Breast epithelium (tissue), 4 donors: ENCODE measurements at regions not wholly inside any gene's neighbourhood (a gene's known extent, or its start where the extent isn't known, plus 50 kb on each side); places are given as distances from the start of the nearest gene placed in this dataset.

Experiments used
- DNase-seq, 2 donors: peaks; one replicate each; pipeline ENCODE4 v3.0.0-alpha.2; 2019; ENCODE audit warnings: low spot score in 2 of 2
- H3K27ac ChIP-seq, 2 donors: fragments of 200-600 bp; sonication (generic) in 1 of 2; one replicate each; pipeline ENCODE4 v1.5.1; 2016 to 2019; ENCODE audit warnings: mild to moderate bottlenecking in 1 of 2
- H3K27me3 ChIP-seq, 2 donors: fragments of 200-600 bp; sonication (generic) in 1 of 2; one replicate each; pipeline versions ENCODE4 v1.5.1 to v1.6.0; 2017 to 2019; ENCODE audit warnings: control low read depth in 1 of 2, mild to moderate bottlenecking in 1 of 2
- H3K36me3 ChIP-seq: fragments of 200-600 bp; one replicate; pipeline ENCODE4 v1.5.1; 2019
- H3K4me1 ChIP-seq, 2 donors: fragments of 200-600 bp; sonication (generic); one replicate each; pipeline ENCODE4 v1.5.1; 2016 to 2019; ENCODE audit warnings: control low read depth in 1 of 2
- H3K4me3 ChIP-seq, 3 donors: fragments of 200-600 bp; sonication (generic); 1 replicate in 2 of 3; 2 replicates in 1 of 3; pipeline ENCODE4 v1.5.1; 2016 to 2019; ENCODE audit warnings: mild to moderate bottlenecking in 3 of 3, moderate library complexity in 2 of 3
- H3K9me3 ChIP-seq, 2 donors: fragments of 200-600 bp; sonication (generic) in 1 of 2; one replicate each; pipeline ENCODE4 v1.5.1; 2016 to 2019; ENCODE audit warnings: control low read depth in 1 of 2
- CTCF ChIP-seq, 3 donors: fragments of 450-650 bp; IDR thresholded peaks; one replicate each; pipeline ENCODE4 v1.5.1; 2016 to 2017; ENCODE audit warnings: antibody characterized with exemption in 3 of 3, mild to moderate bottlenecking in 3 of 3, moderate library complexity in 3 of 3
- POLR2A ChIP-seq: fragments of 450-650 bp; IDR thresholded peaks from one replicate; pipeline ENCODE4 v1.6.1; 2016; ENCODE audit warnings: antibody characterized with exemption, mild to moderate bottlenecking, moderate library complexity
- POLR2AphosphoS5 ChIP-seq, 3 donors: sonication (generic); formaldehyde crosslinking; IDR thresholded peaks; one replicate each; pipeline ENCODE4 v1.6.1; 2017; ENCODE audit warnings: antibody characterized with exemption in 3 of 3
- intact Hi-C: fragments of 100-400 bp; cut with DNase I; formaldehyde crosslinking; loops from one replicate; pipeline ENCODE4 v1.15.1; 2023; ENCODE audit warnings: low total_unique reads

- TF ChIP-seq POLR2A (no peak), CTCF (IDR thresholded peaks at IDR 0.05) (no peak), POLR2AphosphoS5 (IDR thresholded peaks at IDR 0.05) (no peak)
- Histone ChIP-seq H3K4me1 (no peaks in the 10 kb centered on the region), H3K9me3 (no peaks in the 10 kb centered on the region), H3K4me3 (no peak overlapping the region), H3K27me3 (no peaks in the 10 kb centered on the region), H3K36me3 (no peaks in the 10 kb centered on the region), H3K27ac (no peak overlapping the region)
- intact Hi-C loops: no loop called here
- DNase-seq: no peak
Measured at GRCh38 chr2:47638430-47638829, 67.6 kb upstream of the KCNK12 start.

GRCh38 chr2:47636596-47637264, 65.9 kb upstream of the KCNK12 start:
- Histone ChIP-seq H3K9me3 (no peaks in the 10 kb centered on the region), H3K27me3 (no peaks in the 10 kb centered on the region), H3K27ac (no peak overlapping the region), H3K4me3 (no peak overlapping the region), H3K36me3 (no peaks in the 10 kb centered on the region), H3K4me1 (no peaks in the 10 kb centered on the region)
- intact Hi-C loops: no loop called here
- DNase-seq: no peak
- TF ChIP-seq POLR2AphosphoS5 (IDR thresholded peaks at IDR 0.05): no peak
- no peak for TF ChIP-seq CTCF (IDR thresholded peaks at IDR 0.05)
- no peak for TF ChIP-seq POLR2A

GRCh38 chr2:47636176-47636575, 65.4 kb upstream of the KCNK12 start:
- intact Hi-C loops: no loop called here
- H3K27ac ChIP-seq: no peak overlapping the region
- H3K9me3 ChIP-seq: no peaks in the 10 kb centered on the region

GRCh38 chr2:47632754-47633153, 62.0 kb upstream of the KCNK12 start:
- intact Hi-C loops: loop anchor here (5.0 kb wide), 1 partner anchor 540 kb away; no protein-coding TSS in a partner anchor
- TF ChIP-seq CTCF (IDR thresholded peaks at IDR 0.05) (no peak), POLR2AphosphoS5 (IDR thresholded peaks at IDR 0.05) (no peak), POLR2A (no peak)
- DNase-seq: no peak

More at GRCh38 chr2:47636176-47636575, 65.4 kb upstream of the KCNK12 start:
- no peaks in the 10 kb centered on the region for H3K4me1 ChIP-seq
- H3K4me3 ChIP-seq: no peak overlapping the region
- TF ChIP-seq CTCF (IDR thresholded peaks at IDR 0.05): no peak
- H3K27me3 ChIP-seq: no peaks in the 10 kb centered on the region
- H3K36me3 ChIP-seq: no peaks in the 10 kb centered on the region
- DNase-seq: no peak

GRCh38 chr2:47631792-47632398, 61.1 kb upstream of the KCNK12 start:
- no peak for TF ChIP-seq CTCF (IDR thresholded peaks at IDR 0.05)
- H3K9me3 ChIP-seq: no peaks in the 10 kb centered on the region
- DNase-seq: peak in 1 of 2 donors; percentile 23
- intact Hi-C loops: loop anchor here (5.0 kb wide), 1 partner anchor 540 kb away; no protein-coding TSS in a partner anchor
- H3K4me1 ChIP-seq: no peaks in the 10 kb centered on the region
- H3K27ac ChIP-seq: no peak overlapping the region
- H3K27me3 ChIP-seq: no peaks in the 10 kb centered on the region
- H3K36me3 ChIP-seq: no peaks in the 10 kb centered on the region
- no peak overlapping the region for H3K4me3 ChIP-seq

More at GRCh38 chr2:47632754-47633153, 62.0 kb upstream of the KCNK12 start:
- Histone ChIP-seq H3K4me3 (no peak overlapping the region), H3K36me3 (no peaks in the 10 kb centered on the region), H3K27me3 (no peaks in the 10 kb centered on the region), H3K9me3 (no peaks in the 10 kb centered on the region), H3K27ac (no peak overlapping the region), H3K4me1 (no peaks in the 10 kb centered on the region)
